NB4 (cell line): ENCODE measurements at regions not wholly inside any gene's neighbourhood (a gene's known extent, or its start where the extent isn't known, plus 50 kb on each side); places are given as distances from the start of the nearest gene placed in this dataset.
"Not testable (repeated sequence)": the region's sequence is repeated elsewhere in the genome, so short reads cannot be mapped to it uniquely, and the experiment has no call there.

Experiments
- DNase-seq: peaks from one replicate; pipeline ENCODE4 v3.0.0; 2010; ENCODE audit warnings: low read depth
- H3K4me3 ChIP-seq: one replicate; pipeline ENCODE4 v1.5.1; 2011; ENCODE audit warnings: mild to moderate bottlenecking, low read depth, low read length, moderate library complexity
- CTCF ChIP-seq: IDR thresholded peaks from one replicate; pipeline ENCODE4 v1.5.1; 2012; ENCODE audit warnings: low read depth, low read length
- MAX ChIP-seq: IDR thresholded peaks from 2 replicates; pipeline ENCODE4 v1.6.1; 2011; ENCODE audit warnings: low read depth, low read length
- MYC ChIP-seq: IDR thresholded peaks from 2 replicates; pipeline ENCODE4 v1.6.1; 2011; ENCODE audit warnings: low read depth, low read length
- POLR2A ChIP-seq: IDR thresholded peaks from 2 replicates; pipeline ENCODE4 v1.6.1; 2011; ENCODE audit warnings: mild to moderate bottlenecking; ENCODE audit not compliant: insufficient read length; ENCODE audit errors: extremely low read depth

GRCh38 chr12:30531731-30532678 is 163.7 kb downstream of the IPO8 start:
- H3K4me3 ChIP-seq: no peak overlapping the region
- DNase-seq: no peak
- TF ChIP-seq MYC: no peak
- TF ChIP-seq MAX: no peak
- no peak for TF ChIP-seq CTCF
- TF ChIP-seq POLR2A: no peak

GRCh38 chr12:30529489-30530269 is 166.0 kb downstream of the IPO8 start:
- peak; percentile 5 for DNase-seq
- no peak for TF ChIP-seq CTCF
- TF ChIP-seq MAX: no peak
- no peak overlapping the region for H3K4me3 ChIP-seq

GRCh38 chr12:30525171-30525570 is 170.5 kb downstream of the IPO8 start:
- TF ChIP-seq MAX (no peak), MYC (no peak), POLR2A (no peak), CTCF (no peak)

GRCh38 chr12:30520285-30520684 is 175.4 kb downstream of the IPO8 start:
- not testable (repeated sequence) for DNase-seq, H3K4me3 ChIP-seq

More at GRCh38 chr12:30525171-30525570, 170.5 kb downstream of the IPO8 start:
- DNase-seq: peak; percentile 71
- no peak overlapping the region for H3K4me3 ChIP-seq

GRCh38 chr12:30519535-30519934 is 176.1 kb downstream of the IPO8 start:
- DNase-seq: no peak
- TF ChIP-seq MAX: no peak
- no peak for TF ChIP-seq MYC
- TF ChIP-seq POLR2A: no peak
- H3K4me3 ChIP-seq: no peak overlapping the region

- TF ChIP-seq MAX (no peak), MYC (no peak), CTCF (no peak), POLR2A (no peak)
- no peak overlapping the region for H3K4me3 ChIP-seq
- no peak for DNase-seq
Observed at GRCh38 chr12:30517320-30517719, 178.3 kb downstream of the IPO8 start.
